ENCODE measurements at regions not wholly inside any gene's neighbourhood (a gene's known extent, or its start where the extent isn't known, plus 50 kb on each side); places are given as distances from the start of the nearest gene placed in this dataset.

GRCh38 chr13:67554286-67554685, 324.1 kb upstream of the PCDH9 start:
- TF ChIP-seq POLR2A (IDR thresholded peaks at IDR 0.05) = no peak
- no peak for TF ChIP-seq EP300 (IDR thresholded peaks at IDR 0.05)
- TF ChIP-seq CTCF (IDR thresholded peaks at IDR 0.05) = no peak
- TF ChIP-seq POLR2AphosphoS5 (IDR thresholded peaks at IDR 0.05) = no peak

All from sigmoid colon (tissue), 4 donors.